ENCODE measurements at regions not wholly inside any gene's neighbourhood (a gene's known extent, or its start where the extent isn't known, plus 50 kb on each side); places are given as distances from the start of the nearest gene placed in this dataset.

- no peak for DNase-seq (ENCODE audit: low read depth, low spot score)
- Mint-ChIP-seq H3K27me3 (ENCODE audit: low read depth) (no peaks in the 10 kb centered on the region), H3K9me3 (no peaks in the 10 kb centered on the region), H3K36me3 (ENCODE audit: low read depth) (no peaks in the 10 kb centered on the region), H3K4me1 (peaks cover 6% of the 10 kb centered on the region), H3K27ac (ENCODE audit: unreplicated experiment) (no peak overlapping the region), H3K4me3 (no peak overlapping the region)
- TF ChIP-seq CTCF (conservative IDR thresholded peaks at IDR 0.05), result no peak
Observed at GRCh38 chr19:28585796-28586195, 627.2 kb downstream of the UQCRFS1 start.

GRCh38 chr19:28583713-28584112 lies 629.2 kb downstream of the UQCRFS1 start:
- H3K27ac Mint-ChIP-seq (ENCODE audit: unreplicated experiment), result no peak overlapping the region
- peaks cover 6% of the 10 kb centered on the region for H3K4me1 Mint-ChIP-seq
- no peaks in the 10 kb centered on the region for H3K36me3 Mint-ChIP-seq (ENCODE audit: low read depth)
- H3K9me3 Mint-ChIP-seq, result no peaks in the 10 kb centered on the region
- no peaks in the 10 kb centered on the region for H3K27me3 Mint-ChIP-seq (ENCODE audit: low read depth)
- no peak for DNase-seq (ENCODE audit: low read depth, low spot score)
- H3K4me3 Mint-ChIP-seq, result no peak overlapping the region
- no peak for TF ChIP-seq CTCF (conservative IDR thresholded peaks at IDR 0.05)

- no peaks in the 10 kb centered on the region for H3K9me3 Mint-ChIP-seq
- DNase-seq (ENCODE audit: low read depth, low spot score), result no peak
- H3K4me3 Mint-ChIP-seq, result no peak overlapping the region
- H3K27ac Mint-ChIP-seq (ENCODE audit: unreplicated experiment), result no peak overlapping the region
- peaks cover 6% of the 10 kb centered on the region for H3K4me1 Mint-ChIP-seq
- H3K36me3 Mint-ChIP-seq (ENCODE audit: low read depth), result no peaks in the 10 kb centered on the region
- TF ChIP-seq CTCF (conservative IDR thresholded peaks at IDR 0.05), result no peak
- H3K27me3 Mint-ChIP-seq (ENCODE audit: low read depth), result no peaks in the 10 kb centered on the region
Observed at GRCh38 chr19:28583242-28583641, 629.7 kb downstream of the UQCRFS1 start.

GRCh38 chr19:28582796-28583195 lies 630.2 kb downstream of the UQCRFS1 start:
- no peak for DNase-seq (ENCODE audit: low read depth, low spot score)
- peaks cover 6% of the 10 kb centered on the region for H3K4me1 Mint-ChIP-seq
- no peaks in the 10 kb centered on the region for H3K36me3 Mint-ChIP-seq (ENCODE audit: low read depth)
- TF ChIP-seq CTCF (conservative IDR thresholded peaks at IDR 0.05), result no peak
- no peak overlapping the region for H3K4me3 Mint-ChIP-seq
- H3K27me3 Mint-ChIP-seq (ENCODE audit: low read depth), result no peaks in the 10 kb centered on the region
- no peaks in the 10 kb centered on the region for H3K9me3 Mint-ChIP-seq
- H3K27ac Mint-ChIP-seq (ENCODE audit: unreplicated experiment), result no peak overlapping the region

- Mint-ChIP-seq H3K4me3 (no peak overlapping the region), H3K36me3 (ENCODE audit: low read depth) (no peaks in the 10 kb centered on the region), H3K4me1 (peaks cover 6% of the 10 kb centered on the region), H3K27me3 (ENCODE audit: low read depth) (no peaks in the 10 kb centered on the region), H3K9me3 (no peaks in the 10 kb centered on the region), H3K27ac (ENCODE audit: unreplicated experiment) (no peak overlapping the region)
- DNase-seq (ENCODE audit: low read depth, low spot score), result no peak
- no peak for TF ChIP-seq CTCF (conservative IDR thresholded peaks at IDR 0.05)
Observed at GRCh38 chr19:28582344-28582743, 630.6 kb downstream of the UQCRFS1 start.

- Mint-ChIP-seq H3K4me1 (peaks cover 6% of the 10 kb centered on the region), H3K36me3 (ENCODE audit: low read depth) (no peaks in the 10 kb centered on the region), H3K9me3 (no peaks in the 10 kb centered on the region), H3K27me3 (ENCODE audit: low read depth) (no peaks in the 10 kb centered on the region), H3K4me3 (no peak overlapping the region), H3K27ac (ENCODE audit: unreplicated experiment) (no peak overlapping the region)
- no peak for DNase-seq (ENCODE audit: low read depth, low spot score)
- no peak for TF ChIP-seq CTCF (conservative IDR thresholded peaks at IDR 0.05)
Observed at GRCh38 chr19:28581468-28581770, 631.5 kb downstream of the UQCRFS1 start.
